Stimulated activated CD4-positive, alpha-beta T cell treated with anti-CD3 and anti-CD28 coated beads, Interleukin-15, amount 100 ng/mL, for 48 hours (primary cell): ENCODE measurements at regions not wholly inside any gene's neighbourhood (a gene's known extent, or its start where the extent isn't known, plus 50 kb on each side); places are given as distances from the start of the nearest gene placed in this dataset.
"Not testable (repeated sequence)": the region's sequence is repeated elsewhere in the genome, so short reads cannot be mapped to it uniquely, and the experiment has no call there.

Experiments
- DNase-seq, 2 donors: peaks; one replicate each; pipeline ENCODE4 v3.0.0-alpha.2; 2020; ENCODE audit warnings: low read depth in 2 of 2

GRCh38 chr6:27854421-27854820 is 57.8 kb downstream of the OR2B2 start:
- DNase-seq: no peak

DNA sequence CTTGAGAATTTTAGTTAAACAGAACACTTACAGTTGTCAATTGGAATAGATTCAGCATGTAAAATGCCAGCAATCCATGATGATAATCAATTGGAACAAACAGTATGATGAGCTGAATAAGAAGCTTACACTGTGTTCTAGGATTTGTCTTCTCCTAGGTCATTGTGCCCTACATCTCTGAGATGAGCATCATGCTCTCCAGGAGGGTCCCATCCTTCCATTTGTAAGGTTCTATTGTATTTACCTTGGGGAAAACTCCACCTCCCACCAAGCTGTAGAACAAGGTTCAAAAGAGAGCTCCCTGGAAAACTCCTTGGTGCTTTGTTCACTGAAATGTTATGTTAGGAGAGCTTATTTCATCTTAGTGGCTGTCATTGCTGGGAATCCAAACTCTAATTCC is 60.8 kb downstream of the OR2B2 start:
- no peak for DNase-seq

DNA sequence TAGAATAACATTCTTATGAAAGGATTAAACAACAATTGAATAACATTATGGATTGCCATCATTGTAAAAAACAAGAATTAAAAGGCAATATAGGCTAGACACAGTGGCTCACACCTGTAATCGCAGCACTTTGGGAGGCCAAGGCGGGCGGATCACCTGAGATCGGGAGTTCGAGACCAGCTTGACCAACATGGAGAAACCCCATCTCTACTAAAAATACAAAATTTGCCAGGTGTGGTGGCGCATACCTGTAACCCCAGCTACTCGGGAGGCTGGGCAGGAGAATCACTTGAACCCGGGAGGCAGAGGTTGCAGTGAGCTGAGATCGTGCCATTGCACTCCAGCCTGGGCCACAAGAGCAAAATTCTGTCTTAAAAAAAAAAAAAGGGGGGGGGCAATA is 63.2 kb downstream of the OR2B2 start:
- DNase-seq: not testable (repeated sequence)

- DNase-seq: no peak
Observed at GRCh38 chr6:27847706-27848105, 64.5 kb downstream of the OR2B2 start.

- no peak for DNase-seq
Observed at GRCh38 chr6:27840572-27840971, 71.6 kb downstream of the OR2B2 start.

GRCh38 chr6:27839626-27840475 is 72.3 kb downstream of the OR2B2 start:
- DNase-seq: no peak

DNA sequence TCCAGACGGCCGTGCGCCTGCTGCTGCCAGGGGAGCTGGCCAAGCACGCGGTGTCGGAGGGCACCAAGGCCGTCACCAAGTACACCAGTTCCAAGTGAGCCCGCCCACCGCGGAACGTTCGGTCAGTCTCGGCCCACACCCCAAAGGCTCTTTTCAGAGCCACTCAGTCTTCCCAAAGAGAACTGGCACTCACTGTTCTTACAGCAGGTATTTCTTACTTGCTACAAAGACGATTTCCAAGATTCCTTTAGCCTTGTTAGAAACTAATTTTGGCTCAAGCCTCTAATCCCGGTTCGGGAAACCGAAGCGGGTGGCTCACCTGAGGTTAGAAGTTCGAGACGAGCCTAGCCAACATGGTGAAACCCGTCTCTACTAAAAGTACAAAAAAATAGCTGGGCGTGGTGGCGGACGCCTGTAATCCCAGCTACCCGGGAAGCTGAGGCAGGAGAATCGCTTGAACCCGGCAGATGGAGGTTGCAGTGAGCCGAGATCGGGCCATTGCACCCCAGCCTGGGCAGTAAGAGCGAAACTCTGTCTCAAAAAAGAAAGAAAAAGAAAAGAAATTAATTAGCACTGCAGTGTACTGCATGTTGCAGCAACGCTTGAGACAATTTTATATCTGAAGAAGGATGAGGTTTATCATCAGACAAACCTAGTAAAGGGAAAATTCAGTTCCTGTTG is 73.1 kb downstream of the OR2B2 start:
- peak in 1 of 2 donors; percentile 28 for DNase-seq

DNA sequence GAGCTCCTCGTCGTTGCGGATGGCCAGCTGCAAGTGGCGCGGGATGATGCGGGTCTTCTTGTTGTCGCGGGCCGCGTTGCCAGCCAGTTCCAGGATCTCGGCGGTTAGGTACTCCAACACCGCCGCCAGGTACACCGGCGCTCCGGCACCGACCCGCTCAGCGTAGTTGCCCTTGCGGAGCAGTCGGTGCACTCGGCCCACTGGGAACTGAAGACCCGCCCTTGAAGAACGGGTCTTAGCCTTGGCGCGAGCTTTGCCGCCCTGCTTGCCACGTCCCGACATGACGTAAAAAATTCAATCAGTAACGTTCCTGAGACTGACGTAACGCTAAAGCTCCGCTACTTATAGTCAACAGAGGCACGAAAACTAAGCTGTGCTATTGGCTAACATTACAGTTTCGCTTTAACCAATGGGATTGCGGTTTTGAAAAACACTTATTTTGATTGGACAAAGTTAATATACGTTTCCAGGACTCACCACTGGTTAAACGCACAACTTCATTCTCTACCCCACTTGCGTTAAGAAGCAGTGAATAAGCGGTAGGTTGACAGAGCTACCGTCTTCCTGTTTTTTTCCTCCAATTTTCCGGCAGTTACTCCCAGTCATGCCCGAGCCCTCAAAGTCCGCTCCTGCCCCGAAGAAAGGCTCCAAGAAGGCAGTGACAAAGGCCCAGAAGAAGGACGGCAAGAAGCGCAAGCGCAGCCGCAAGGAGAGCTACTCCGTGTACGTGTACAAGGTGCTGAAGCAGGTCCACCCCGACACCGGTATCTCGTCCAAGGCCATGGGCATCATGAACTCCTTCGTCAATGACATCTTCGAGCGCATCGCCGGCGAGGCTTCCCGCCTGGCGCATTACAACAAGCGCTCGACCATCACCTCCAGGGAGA is 73.9 kb downstream of the OR2B2 start:
- peak; percentile 68 to 77 for DNase-seq

DNA sequence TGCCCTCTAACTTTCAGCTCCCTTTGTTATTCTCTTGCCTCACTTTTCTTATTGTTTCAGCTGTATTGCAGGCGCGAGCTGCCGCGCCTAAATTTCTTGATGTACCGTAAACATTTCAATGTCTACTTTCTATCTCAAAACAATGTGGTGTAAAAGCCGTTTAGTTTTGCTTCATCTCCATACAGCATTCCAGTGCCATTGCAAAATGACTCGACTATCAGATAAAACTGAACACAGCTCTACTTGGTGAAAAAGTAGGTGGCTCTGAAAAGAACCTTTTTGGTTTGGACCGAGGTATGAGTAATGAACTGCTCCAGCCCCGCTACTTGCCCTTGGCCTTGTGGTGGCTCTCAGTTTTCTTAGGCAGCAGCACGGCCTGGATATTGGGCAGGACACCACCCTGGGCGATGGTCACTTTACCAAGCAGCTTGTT is 74.6 kb downstream of the OR2B2 start:
- no peak for DNase-seq

DNA sequence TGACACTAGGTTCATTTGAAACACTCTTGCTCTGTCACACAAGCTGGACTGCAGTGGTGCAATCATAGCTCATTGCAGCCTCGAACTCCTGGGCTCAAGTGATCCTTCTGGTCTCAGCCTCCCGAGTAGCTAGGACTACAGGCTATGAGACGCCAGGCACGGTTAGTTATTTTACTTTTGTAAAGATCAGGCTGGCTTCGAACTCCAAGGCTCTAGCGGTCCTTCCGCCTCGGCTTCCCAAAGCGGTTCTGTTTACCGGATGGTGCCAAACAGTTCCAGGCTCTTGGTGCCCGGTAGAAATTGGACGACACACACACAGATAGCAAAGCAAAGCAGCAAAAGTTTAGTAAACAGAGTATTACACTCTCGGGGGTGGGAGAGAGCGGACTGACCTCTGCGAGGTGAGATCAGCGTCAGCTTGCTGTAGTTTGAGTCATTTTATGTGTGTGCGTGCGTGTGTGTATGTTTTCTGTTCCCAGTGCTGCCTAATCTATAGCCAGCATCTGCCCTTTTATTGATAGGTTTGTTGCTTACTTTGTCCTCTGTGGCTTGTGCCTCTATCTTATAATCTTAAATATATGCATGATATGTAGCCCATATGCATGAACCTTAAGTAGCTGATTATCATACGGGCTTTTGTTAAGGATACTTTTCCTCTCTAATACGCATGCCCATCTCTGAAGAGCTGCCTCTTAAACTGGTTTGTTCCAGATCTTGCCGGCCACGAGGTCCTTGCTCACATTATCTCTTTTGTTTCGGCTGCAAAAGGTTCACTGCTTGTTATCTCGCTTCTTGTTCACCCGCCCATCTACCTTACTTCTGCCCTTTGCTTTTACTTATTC is 75.2 kb downstream of the OR2B2 start:
- peak in 1 of 2 donors; percentile 44 for DNase-seq

DNA sequence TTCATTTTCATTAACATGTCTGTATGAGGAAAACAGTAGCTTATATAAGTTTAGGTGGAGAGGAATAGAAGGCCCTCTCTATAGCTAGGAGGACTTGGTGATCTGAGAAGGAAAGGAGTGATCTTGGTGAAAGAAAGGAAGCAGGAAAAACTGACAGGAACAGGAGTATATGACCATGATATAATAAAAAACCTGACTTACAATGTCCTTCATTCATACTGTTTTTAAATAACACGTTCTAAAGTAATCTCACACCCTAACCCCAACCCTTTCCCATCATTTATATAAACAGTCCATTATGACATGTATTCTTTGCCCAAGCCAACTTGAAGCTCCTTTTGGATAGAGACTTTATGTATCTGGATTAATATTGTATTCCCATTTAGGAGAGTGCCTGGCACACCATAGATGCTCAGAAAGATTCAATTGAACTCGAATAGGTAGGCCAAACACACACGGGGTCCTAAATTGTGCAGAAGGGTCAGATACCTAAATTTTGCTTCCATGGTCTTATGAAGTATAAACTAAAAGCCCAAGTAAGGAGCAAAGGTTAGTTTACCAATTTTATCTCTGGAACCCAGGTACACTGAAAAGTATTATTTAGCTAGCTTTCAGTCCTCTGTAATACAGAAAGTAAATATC is 75.9 kb downstream of the OR2B2 start:
- no peak for DNase-seq

DNA sequence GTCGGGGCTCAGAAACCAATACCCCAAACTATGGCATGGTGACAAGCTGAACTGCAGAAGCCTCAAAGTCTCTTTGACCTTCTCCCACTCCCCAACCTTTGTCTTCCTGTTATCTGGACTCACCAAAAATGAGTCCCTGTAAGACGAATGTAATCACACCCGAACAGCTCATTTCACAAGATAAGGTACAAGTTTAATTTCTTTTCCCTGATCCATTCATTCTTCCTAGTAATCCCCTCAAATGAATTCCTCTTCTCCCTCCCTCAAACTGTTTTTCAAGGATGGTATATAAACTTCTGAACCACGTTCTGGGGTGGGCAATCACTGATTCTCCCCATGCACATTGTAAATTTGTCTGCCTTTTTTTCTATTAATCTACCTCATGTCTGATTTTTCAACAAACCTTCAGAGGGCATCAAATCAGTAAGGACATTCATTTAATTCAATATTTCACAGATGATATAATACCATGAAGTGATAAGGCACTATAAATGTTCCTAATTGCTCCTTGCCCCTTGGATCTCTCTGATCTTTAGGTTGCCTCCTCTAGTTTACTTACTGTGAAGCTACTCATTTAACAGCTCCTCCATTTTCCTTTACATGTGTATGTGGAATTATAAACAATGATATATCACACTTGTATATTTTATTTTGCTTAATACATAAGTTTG is 77.2 kb downstream of the OR2B2 start:
- no peak for DNase-seq

GRCh38 chr6:27834384-27834783 is 77.8 kb downstream of the OR2B2 start:
- DNase-seq: no peak

- DNase-seq: peak in 1 of 2 donors; percentile 72
Observed at GRCh38 chr6:27831434-27832081, 80.6 kb downstream of the OR2B2 start.

- DNase-seq: peak in 1 of 2 donors; percentile 43
Observed at GRCh38 chr6:27830600-27831433, 81.4 kb downstream of the OR2B2 start.

GRCh38 chr6:27830212-27830599 is 82.0 kb downstream of the OR2B2 start:
- DNase-seq: no peak

GRCh38 chr6:27829453-27830211 is 82.6 kb downstream of the OR2B2 start:
- no peak for DNase-seq

DNA sequence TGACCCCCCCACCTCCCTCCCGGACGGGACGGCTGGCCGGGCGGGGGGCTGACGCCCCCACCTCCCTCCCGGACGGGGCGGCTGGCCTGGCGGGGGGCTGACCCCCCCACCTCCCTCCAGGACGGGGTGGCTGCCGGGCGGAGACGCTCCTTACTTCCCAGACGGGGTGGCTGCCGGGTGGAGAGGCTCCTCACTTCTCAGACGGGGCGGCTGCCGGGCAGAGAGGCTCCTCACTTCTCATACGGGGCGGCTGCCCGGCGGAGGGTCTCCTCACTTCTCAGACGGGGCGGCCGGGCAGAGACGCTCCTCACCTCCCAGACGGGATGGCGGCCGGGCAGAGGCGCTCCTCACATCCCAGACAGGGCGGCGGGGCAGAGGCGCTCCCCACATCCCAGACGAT is 84.7 kb downstream of the OR2B2 start:
- DNase-seq: not testable (repeated sequence)
